Left hindlimb (tissue), 1 donor: ENCODE measurements at regions not wholly inside any gene's neighbourhood (a gene's known extent, or its start where the extent isn't known, plus 50 kb on each side); places are given as distances from the start of the nearest gene placed in this dataset.

Experiments used
- DNase-seq: peaks from one replicate; pipeline ENCODE4 v3.0.0-alpha.2; 2018

DNA sequence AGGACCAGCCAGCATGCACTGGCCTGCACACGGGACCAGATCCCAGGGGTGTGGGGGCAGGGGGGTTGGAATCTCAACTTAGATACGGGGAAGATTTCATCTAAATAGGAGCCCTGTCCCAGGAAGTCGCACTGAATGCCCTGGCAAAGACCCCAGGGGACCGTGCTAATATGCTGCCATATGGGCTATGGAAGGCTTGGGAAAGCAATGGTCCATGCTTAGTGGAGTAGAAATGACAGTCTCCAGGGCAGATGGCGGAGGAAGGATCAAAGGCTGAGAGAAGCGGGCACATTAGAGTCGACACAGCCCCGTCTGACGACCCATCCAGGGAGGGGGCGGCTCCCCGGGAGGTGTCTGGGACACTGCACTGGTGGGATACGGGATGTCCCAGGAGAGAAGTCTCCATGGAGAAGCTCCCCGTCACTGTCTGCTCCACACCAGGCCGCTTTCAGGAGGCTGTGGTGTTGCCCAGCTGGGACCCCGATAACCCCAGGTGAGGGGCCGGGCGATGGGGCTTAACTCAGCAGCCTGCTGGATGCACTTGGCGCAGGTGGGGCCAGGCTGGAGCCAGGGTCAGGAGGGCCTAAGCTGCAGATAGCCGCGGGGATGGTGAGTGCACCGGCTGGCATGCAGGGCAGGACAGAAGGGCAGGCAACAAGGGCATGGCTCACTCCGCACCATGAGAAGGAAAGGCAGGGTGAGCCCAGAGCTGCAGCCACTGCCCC, 377.7 kb upstream of the IRX1 start:
- DNase-seq: no peak

GRCh38 chr5:3217114-3217513, 378.5 kb upstream of the IRX1 start:
- no peak for DNase-seq

DNA sequence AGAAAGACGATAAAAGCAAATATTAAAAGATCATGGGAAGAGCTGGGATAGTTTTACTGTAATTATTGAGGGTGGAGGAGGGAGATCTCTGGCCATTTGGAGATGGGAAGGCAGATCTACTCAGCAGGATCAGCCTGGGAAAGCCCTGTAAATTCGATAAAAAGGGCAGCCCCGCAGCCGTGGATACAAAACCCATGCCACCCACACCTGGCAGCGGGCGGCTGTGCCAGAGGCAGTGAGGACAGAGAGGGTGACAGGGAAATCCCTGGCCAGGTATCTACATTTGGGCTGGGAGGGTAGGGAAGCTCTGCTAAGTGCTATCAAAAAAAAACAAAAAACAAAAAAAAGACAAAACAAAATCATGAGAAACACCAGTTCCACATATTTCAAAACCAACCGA, 379.2 kb upstream of the IRX1 start:
- DNase-seq: no peak

DNA sequence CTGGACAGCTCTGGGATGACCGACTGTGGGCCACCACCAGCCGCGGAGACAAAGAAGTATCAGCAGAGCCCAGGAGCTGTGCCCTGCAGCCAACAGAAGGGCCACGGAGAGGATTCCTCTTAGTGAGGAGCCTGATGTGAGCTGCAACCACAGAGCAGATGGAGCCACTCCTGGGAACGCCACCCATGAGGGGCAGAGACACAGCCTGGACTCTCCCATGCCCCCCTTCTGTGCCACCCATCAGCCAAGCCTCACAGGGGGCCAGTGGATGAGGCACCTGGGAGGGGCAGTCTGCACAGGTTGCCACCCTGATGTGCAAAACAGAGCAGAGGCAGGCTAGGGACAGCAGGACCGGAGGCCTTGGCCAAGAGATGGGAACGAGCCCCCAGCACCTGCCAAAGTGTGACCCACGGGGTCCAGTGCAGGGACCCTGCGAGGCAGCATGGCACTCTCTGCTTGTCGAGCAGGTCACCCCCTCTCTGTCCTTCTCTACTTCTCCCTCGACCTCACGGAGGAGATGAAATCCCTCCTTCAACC, 380.7 kb upstream of the IRX1 start:
- no peak for DNase-seq

DNA sequence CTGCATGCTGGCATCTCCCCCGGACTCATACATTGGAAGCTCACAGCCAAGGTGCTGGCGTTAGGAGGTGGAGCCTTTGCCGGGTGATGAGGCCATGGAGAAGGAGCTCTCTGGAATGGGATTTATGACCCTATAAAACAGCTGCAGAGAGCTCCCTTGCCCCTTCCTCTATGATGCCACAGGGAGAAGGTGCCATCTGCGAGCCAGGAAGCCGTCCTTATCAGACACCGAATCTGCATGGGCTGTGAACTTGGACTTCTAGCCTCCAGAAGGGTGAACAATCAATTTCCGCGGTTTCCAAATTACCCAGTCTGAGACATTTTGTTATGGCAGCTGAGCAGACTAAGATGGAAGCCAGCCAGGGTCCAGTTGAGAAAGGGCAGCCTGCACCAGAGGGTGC, 381.2 kb upstream of the IRX1 start:
- no peak for DNase-seq

- DNase-seq: no peak
These were observed 382.8 kb upstream of the IRX1 start for GRCh38 chr5:3212869-3213268.

DNA sequence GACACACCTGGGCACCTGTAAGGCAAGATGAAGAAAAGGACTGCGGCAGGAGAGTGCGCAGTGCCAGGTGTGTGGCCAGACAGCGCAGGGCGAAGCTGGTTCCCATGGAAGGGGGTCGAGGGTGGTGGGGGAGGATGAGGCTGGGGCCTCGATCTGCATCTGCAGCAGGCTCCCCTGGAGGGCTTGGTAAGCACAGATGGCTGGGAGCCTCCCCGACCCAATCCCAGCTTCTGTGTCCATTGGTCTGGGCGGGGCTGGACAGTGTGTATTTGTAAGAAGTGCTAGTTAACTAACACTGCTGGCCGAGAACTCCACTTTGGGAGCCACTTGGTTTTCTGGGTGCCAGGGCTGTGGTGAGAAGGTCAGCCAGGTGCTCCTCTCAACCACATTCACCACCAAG, 385.1 kb upstream of the IRX1 start:
- DNase-seq: no peak

DNA sequence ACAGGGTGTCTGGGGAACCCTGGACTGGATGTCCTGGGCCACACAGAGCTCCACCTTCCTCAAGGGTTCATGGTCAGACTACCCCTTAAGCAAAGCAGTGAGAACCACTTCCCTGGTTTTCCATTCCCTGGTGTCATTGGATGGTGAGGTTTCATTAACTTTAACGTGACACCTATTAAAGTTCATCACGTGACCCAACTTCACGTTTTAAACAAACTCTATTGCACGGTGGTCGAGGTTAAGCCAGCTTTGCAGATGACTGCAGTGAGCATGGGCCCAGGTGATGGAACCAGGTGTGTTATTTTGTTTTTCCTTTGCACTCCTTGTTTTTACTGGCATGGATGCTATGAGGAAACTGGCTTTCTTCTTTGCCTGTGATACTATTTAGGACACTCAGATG, 385.7 kb upstream of the IRX1 start:
- DNase-seq: no peak

GRCh38 chr5:3202570-3202969, 393.1 kb upstream of the IRX1 start:
- DNase-seq: no peak

DNA sequence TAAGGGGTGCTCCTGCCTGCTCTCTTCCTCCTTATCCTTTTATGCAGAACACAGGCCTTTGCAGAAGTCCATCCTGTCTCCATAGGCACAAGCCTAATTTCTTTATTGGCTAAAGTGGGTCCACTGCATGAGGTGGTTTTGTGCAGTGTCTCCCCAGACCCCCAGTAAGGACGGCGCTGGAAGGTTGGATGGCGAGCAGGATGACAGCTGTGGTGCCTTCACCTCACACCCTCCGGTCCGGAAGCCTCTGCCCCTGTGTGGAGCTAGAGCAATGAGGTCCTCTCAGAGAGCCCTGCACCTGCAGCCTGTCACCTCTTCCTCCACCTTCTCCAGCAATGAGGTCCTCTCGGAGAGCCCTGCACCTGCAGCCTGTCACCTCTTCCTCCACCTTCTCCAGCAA, 393.7 kb upstream of the IRX1 start:
- no peak for DNase-seq

DNA sequence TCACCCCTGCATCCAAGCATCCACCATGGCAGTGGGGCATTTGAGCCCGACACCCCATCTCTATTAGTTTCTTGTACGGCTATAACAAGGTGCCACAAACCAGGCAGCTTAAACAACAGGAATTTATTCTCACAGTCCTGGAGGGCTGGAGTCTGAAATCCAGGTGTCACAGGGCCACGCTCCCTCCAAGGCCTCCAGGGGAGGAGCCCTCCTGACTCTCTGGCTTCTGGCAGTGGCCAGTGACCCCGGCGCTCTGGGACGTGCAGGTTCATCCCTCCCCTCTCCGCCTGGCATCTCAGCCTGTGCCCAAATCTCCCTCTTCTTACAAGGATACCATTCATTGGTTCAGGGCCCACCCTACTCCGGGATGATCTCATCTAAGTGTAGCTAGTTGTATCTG, 394.5 kb upstream of the IRX1 start:
- DNase-seq: no peak

DNA sequence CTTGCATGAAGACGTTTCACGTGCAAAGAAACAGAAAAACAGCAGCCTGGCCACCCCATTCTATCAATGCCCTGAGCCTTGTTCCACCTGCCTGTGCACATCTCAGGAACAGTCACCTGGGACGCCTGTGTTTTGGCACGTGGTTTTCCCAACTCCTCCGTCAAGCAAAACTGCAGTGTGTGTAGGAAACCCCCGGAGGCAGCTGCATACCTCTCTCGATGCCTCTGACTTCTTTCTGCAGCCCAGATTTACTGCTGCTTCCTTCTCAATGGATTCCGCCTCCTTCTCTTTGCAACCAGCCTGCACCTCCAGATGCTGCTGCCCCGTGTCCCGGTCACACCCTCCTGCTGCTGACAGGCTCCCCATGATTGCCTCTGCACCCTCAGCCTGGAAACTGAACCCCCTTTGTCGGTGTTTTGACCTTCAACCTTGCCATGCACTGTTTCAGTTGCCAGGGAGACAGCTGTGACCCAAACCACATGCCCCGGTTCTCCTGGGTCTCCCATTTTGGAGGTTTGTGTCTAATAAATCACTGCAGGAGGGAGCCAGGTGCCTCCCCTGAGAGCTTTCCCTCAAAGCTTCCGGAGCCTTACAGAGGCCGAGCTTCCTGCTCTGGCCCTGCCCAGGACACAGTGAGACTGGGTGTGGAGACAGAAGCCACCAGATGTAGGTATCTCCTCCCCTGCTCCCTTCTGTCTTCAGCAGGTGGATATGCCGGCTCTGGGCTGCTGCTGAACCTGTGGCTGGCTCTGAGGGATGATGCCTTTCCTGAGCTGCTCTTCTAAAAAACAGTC, 395.5 kb upstream of the IRX1 start:
- DNase-seq: no peak

- DNase-seq: no peak
These were observed 397.6 kb upstream of the IRX1 start for GRCh38 chr5:3198074-3198449.

GRCh38 chr5:3197304-3198073, 398.1 kb upstream of the IRX1 start:
- DNase-seq: peak; percentile 52

DNA sequence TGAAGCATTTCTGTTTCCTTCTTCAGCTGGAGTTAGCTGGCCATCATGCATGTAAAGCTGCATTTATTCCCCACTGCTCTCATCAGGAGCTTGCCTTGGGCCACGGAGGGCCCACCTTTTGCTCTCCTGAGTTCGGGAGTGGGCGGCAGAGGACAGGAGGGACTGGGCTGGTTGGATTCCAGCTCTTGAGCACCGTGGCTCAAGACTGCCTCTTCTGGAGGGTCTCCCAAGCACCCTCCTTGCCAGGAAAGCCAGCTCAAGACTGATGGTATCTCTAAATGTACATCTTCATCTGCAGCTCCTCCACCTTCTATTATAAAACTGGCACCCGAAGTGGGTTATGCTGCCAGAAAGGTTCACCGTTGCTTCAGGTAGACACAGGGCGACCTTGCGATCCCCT, 399.6 kb upstream of the IRX1 start:
- DNase-seq: no peak

- no peak for DNase-seq
These were observed 400.9 kb upstream of the IRX1 start for GRCh38 chr5:3194684-3195083.

GRCh38 chr5:3194271-3194670, 401.4 kb upstream of the IRX1 start:
- no peak for DNase-seq

DNA sequence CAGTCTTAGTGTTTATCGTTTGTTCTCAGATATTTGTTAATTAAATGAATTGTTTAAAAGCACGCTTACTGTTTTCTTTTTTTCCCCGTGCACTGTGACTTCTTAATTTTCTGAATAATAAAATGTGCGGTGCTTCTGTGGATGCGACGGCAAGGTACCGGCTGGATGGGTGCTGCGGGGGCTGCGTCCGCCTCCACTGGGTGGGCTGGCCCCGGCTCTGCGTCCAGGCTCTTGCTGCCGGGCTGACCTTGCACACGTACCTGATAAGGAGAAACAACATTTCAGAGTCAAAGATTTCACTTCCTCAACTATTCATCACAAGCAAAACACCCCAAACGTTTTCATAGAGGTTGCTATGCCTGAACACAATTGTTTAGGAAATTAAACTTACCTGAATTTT, 404.0 kb upstream of the IRX1 start:
- DNase-seq: no peak

GRCh38 chr5:3190930-3191329, 404.7 kb upstream of the IRX1 start:
- DNase-seq: no peak

DNA sequence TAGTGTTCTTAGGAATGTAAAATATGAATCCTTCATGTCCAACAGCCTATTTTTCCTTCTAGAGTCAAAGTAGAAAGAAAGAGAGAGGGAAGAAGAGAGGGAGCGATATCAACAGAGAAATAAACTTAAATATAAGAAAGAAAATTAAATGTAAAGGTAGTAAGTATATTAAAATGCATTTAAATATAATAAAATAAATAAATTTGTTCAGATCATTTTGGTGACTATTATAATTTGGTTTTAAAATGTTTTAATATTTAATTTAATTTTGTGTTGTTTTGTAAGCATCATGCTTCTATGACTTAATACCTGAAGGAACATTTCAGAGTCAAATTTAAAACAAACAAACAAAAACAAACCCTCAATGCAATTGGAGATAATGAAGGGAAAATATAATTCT, 405.2 kb upstream of the IRX1 start:
- DNase-seq: no peak

DNA sequence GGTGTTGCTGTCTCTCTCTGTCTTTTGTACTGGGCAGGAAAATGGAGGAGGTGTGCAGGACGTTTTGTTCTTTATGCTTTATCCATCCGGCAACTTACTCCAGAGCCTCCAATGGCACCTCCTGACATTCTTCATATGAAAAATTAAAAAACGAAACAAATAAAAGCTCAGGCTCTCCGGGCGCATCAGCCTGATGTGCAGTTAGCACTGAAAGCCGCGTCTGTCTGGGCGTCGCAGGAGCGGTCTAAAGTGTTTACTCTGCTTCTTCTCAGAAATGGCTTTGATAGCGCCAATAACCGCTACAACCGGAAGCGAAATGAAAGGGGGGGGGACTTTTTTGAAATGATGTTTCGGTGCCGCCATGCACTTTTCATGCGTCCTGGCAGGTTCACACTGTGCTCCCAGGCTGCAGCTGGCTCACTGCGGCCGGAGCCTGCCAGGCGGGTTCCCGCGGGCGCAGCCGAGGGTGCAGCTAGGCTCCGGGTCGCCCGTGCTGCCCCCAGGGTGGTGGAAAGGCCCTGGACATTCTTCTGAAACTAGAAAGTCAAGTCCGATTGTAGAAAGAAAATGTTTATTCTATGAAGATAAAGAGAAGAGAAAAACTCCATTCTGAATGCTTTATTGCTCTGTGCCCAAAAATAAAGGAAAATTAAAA, 407.7 kb upstream of the IRX1 start:
- no peak for DNase-seq

GRCh38 chr5:3186736-3187405, 408.8 kb upstream of the IRX1 start:
- DNase-seq: no peak

- no peak for DNase-seq
These were observed 409.5 kb upstream of the IRX1 start for GRCh38 chr5:3186156-3186555.
